ENCODE measurements at regions not wholly inside any gene's neighbourhood (a gene's known extent, or its start where the extent isn't known, plus 50 kb on each side); places are given as distances from the start of the nearest gene placed in this dataset.
A peak's percentile ranks its signal among the peaks of the same experiment; 100 is the strongest.

- no peak for DNase-seq
These were observed 147.8 kb upstream of the DPT start for GRCh38 chr1:168876830-168877229.

GRCh38 chr1:168879896-168880734, 151.1 kb upstream of the DPT start:
- DNase-seq, result no peak

DNA sequence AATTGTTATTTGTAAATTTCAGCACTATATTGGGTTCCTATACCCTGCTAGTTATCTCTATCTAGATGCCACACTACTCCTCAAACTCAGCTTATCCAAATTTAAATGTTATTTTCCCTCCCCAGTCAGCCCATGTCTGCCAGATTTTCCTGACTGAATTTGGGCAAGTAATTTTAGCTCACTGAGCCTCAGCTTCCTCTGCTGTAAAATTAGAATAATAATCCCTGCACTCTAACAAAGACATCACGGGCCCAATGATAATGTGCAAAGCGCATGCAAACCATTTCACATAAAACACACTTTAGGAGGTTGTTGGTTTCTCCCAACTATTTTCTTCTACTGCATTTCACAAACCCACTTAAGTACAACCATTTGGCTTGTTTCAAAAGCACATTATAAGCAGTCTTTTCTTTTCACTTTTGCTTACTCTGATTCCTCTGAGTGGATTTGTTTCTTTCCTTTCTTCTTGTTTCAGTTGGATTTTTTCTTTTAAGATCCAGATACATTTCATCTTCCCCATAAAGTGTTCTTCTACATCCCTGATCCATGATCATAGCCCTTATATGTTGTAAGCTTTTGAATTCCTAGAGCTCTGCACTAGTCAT, 152.8 kb upstream of the DPT start:
- no peak for DNase-seq

- no peak for DNase-seq
These were observed 158.4 kb upstream of the DPT start for GRCh38 chr1:168887381-168887780.

- DNase-seq, result no peak
These were observed 159.4 kb upstream of the DPT start for GRCh38 chr1:168888418-168888817.

DNA sequence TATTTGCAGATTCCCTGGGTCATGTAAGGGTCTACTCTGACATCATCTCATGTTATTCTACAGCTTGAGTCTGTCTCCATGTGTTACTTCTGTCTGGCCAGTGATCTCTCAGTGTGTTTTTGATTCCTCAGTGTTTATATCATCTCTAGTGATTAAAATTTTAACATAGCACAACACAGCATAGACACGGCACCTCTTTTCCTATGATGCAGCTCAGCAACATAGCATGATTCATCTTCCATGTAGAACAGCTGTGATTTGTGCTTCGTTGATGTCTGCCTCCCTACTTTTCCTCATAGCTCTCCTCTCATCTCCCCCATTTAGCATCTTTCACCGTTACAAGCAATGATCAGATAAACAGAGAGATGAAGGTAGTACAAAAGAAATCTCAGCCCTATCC, 163.9 kb upstream of the DPT start:
- DNase-seq, result no peak

- no peak for DNase-seq
These were observed 164.4 kb upstream of the DPT start for GRCh38 chr1:168893359-168893801.

DNA sequence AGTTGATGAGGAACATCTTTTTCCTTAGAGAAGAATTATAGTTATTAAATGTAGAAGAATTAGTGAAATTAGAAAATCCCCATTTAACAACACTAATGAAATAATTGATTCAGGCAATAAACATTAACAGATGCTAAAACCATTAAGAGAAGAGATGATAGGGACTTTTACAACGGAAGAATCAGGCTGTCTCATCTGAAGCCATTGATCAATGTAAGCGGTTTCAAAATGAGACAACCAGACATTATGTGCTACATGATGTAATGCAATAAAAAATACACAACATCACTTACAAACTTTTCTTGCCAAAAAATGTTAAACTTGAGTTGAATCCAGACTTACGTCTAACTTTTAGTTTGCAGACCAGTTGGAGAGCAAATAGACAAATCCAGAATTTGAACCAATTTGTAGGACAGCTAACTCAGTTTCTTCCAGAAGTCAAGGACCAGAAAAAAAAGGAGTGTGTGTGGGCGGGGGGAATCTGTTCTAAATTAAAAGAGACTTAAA, 165.4 kb upstream of the DPT start:
- DNase-seq, result no peak

GRCh38 chr1:168897249-168897648, 168.2 kb upstream of the DPT start:
- no peak for DNase-seq

- DNase-seq, result no peak
These were observed 174.3 kb upstream of the DPT start for GRCh38 chr1:168903237-168903830.

DNA sequence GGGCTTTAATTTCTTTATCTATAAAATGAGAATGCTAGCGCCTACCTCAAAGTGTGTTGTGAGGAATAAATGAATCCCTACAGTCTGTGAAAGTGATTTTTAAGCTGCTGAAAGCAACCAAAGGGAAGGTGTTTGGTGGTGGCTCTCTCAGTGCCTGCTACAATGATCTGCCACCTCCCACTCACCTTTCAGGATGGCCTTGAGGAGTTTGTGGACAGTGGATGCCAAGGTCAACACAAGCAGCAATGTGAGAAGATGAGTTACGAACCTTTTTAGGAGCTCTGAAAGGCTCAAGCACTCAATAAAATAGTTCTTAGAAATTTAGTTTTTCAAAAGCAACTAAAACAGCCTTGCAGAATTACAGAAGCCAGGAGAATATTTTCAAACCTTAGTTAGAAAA, 176.6 kb upstream of the DPT start:
- no peak for DNase-seq

GRCh38 chr1:168906367-168906766, 177.4 kb upstream of the DPT start:
- DNase-seq, result no peak

DNA sequence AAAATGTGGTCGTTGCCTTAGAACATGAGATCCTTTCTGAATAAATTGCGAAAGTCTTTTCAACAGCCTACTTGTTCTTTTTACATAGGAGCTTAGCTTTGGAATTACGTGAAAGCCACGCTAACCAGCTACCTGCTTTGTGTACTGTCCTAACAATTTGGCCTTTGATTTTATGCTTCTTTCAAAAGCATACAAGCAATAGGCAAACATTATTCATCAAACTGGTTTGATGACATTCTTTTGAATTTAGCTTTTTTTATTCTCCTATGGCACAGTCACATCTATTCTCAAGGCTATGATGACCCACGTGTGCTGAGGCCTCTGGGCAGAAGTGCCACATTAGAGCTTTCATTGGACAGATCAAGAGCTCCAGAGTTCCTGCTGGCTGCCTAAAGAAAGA, 178.0 kb upstream of the DPT start:
- DNase-seq, result no peak

- no peak for DNase-seq
These were observed 178.9 kb upstream of the DPT start for GRCh38 chr1:168907786-168908348.

GRCh38 chr1:168910403-168910802, 181.4 kb upstream of the DPT start:
- DNase-seq, result no peak

DNA sequence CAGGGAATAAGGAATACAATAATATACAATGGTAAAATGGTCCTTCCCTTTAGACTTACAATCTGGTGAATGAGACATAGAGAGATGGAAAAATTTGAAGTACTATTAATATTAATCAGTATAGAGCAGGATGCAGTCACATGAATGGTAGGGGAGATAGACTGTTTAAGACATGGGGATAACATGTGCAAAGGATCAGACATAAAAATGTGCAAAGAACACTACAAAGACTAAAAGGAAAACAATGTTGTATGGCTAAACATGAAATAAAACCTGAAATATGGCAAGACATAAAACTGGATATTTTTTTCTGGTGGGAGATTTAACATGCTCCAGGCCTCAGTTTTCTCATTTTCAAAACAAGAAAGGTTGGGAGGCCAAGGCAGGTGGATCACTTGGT, 182.4 kb upstream of the DPT start:
- no peak for DNase-seq

- DNase-seq, result no peak
These were observed 184.9 kb upstream of the DPT start for GRCh38 chr1:168913711-168914463.

- no peak for DNase-seq
These were observed 188.3 kb upstream of the DPT start for GRCh38 chr1:168917309-168917708.

DNA sequence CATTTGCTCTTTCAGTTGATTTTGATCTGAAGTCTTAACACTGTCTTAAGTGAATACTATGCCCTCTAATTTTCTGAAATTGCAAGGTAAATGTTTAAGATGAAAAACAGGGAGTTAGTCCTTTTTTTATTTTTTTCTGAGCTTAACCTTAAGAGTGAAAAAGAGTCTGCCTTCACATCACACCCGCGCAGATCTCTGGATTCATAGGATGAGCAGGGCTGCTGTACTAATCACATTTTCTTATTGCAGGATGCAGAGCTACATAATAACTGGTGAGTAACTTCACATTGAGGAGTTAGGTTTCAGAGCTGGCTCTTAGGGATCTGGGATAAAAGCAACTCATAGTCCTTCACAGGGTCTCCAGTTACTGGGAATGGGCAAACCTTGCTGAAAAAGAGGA, 188.7 kb upstream of the ATP1B1 start:
- DNase-seq, result no peak

DNA sequence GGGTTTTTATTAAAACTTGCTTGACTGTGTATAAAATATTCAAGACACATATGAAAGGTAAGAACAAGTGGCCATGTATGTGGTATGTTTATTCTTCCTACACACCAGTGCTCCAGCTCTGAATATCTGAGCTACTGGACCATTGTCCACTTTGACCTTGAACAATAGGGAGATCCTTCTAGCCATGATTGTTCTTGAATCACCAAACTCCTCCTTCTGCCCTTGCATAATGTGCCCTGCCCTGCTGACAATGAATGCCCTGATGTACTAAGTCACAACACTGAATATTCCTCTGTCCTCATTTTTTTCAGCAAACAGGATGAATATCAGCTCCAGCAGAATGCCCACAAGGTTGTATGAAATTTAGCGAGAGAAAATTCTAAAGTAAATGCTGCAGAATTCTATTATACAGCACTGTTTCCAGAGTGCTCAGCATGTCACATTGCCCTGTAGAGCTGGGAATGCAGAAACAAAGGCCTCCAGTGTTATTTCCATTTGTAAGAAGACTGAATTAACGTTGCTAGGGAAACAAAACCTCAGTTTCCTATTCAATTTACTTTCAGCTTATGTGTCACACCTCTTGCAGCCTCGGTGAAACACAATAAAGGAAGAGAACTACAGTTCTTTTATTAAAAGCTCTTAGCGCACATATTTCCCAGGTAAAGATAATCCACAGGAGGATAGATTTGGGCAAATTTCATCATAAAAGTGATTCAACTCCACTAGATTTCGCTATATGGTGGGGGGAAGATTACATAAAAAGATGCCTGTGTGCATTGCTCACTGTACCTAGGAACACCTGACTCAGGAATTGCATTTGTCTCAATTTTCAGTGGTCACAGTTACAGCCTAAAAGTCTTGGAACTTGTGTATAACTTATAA, 187.4 kb upstream of the ATP1B1 start:
- peak; percentile 38 for DNase-seq

DNA sequence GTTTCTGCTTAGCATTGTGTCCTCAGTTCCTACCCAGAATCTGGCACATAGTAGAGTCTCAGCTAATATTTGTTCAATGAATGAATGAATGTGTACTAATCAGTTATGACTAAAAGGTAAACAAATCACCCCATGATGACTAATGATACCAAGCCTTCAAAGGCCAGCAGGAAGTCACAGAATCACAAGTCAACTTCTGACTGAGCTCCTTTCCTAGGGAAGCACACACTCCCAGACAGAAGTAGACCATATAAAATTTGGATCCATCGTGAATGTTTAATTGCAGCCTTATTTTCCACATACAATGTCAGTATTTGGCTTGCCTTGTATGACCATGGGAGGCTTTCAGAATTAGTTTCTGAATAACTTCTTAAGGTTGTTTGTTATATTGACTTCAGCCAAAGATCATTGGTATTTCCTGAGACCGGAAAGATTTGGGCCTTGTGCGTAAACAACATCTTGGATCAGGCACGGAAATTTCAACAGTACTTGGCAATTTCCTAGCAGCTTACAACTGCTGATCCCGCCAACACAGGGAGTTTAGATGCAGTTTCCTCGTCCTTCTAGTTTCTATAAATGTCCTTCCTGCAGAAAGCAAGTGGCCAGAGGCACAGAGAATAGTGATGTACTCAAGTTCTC, 185.9 kb upstream of the ATP1B1 start:
- peak; percentile 27 for DNase-seq
